ENCODE measurements at regions not wholly inside any gene's neighbourhood (a gene's known extent, or its start where the extent isn't known, plus 50 kb on each side); places are given as distances from the start of the nearest gene placed in this dataset.

GRCh38 chr20:53712212-53712977 is 118.8 kb upstream of the ZNF217 start:
- no peak for DNase-seq

GRCh38 chr20:53711333-53712211 is 117.9 kb upstream of the ZNF217 start:
- no peak for DNase-seq

GRCh38 chr20:53708129-53708968 is 114.7 kb upstream of the ZNF217 start:
- peak; percentile 73 for DNase-seq

- peak; percentile 56 for DNase-seq
Observed at GRCh38 chr20:53707371-53708055, 113.9 kb upstream of the ZNF217 start.

- DNase-seq, result peak; percentile 78
Observed at GRCh38 chr20:53706466-53707370, 113.1 kb upstream of the ZNF217 start.

- no peak for DNase-seq
Observed at GRCh38 chr20:53706008-53706465, 112.4 kb upstream of the ZNF217 start.

- no peak for DNase-seq
Observed at GRCh38 chr20:53702617-53703016, 109.0 kb upstream of the ZNF217 start.

- DNase-seq, result no peak
Observed at GRCh38 chr20:53699906-53700305, 106.3 kb upstream of the ZNF217 start.

- DNase-seq, result no peak
Observed at GRCh38 chr20:53699085-53699674, 105.5 kb upstream of the ZNF217 start.

- DNase-seq, result no peak
Observed at GRCh38 chr20:53698371-53698978, 104.8 kb upstream of the ZNF217 start.

GRCh38 chr20:53695797-53696527 is 102.3 kb upstream of the ZNF217 start:
- no peak for DNase-seq

GRCh38 chr20:53693262-53693871 is 99.7 kb upstream of the ZNF217 start:
- DNase-seq, result no peak

GRCh38 chr20:53692465-53693067 is 98.9 kb upstream of the ZNF217 start:
- peak; percentile 90 for DNase-seq

GRCh38 chr20:53691811-53692192 is 98.2 kb upstream of the ZNF217 start:
- no peak for DNase-seq

- DNase-seq, result peak; percentile 20
Observed at GRCh38 chr20:53691060-53691810, 97.6 kb upstream of the ZNF217 start.

GRCh38 chr20:53688085-53688484 is 94.4 kb upstream of the ZNF217 start:
- DNase-seq, result no peak

- DNase-seq, result no peak
Observed at GRCh38 chr20:53685070-53685595, 91.5 kb upstream of the ZNF217 start.

GRCh38 chr20:53683506-53683905 is 89.9 kb upstream of the ZNF217 start:
- no peak for DNase-seq

All from fibroblast of skin of right biceps (primary cell).